ENCODE measurements at regions not wholly inside any gene's neighbourhood (a gene's known extent, or its start where the extent isn't known, plus 50 kb on each side); places are given as distances from the start of the nearest gene placed in this dataset.

- no peak for DNase-seq
Measured at GRCh38 chr11:134483291-134483690, 71.2 kb upstream of the B3GAT1 start.

- DNase-seq, result no peak
Measured at GRCh38 chr11:134482865-134483264, 70.8 kb upstream of the B3GAT1 start.

GRCh38 chr11:134481933-134482527 is 70.0 kb upstream of the B3GAT1 start:
- DNase-seq, result no peak

GRCh38 chr11:134481135-134481534 is 69.1 kb upstream of the B3GAT1 start:
- DNase-seq, result no peak

- DNase-seq, result no peak
Measured at GRCh38 chr11:134480136-134480712, 68.2 kb upstream of the B3GAT1 start.

GRCh38 chr11:134479206-134480135 is 67.4 kb upstream of the B3GAT1 start:
- DNase-seq, result no peak

- no peak for DNase-seq
Measured at GRCh38 chr11:134478611-134479010, 66.6 kb upstream of the B3GAT1 start.

- no peak for DNase-seq
Measured at GRCh38 chr11:134478176-134478575, 66.1 kb upstream of the B3GAT1 start.

- DNase-seq, result no peak
Measured at GRCh38 chr11:134477486-134477885, 65.4 kb upstream of the B3GAT1 start.

- no peak for DNase-seq
Measured at GRCh38 chr11:134476435-134477021, 64.5 kb upstream of the B3GAT1 start.

GRCh38 chr11:134475951-134476350 is 63.9 kb upstream of the B3GAT1 start:
- no peak for DNase-seq

GRCh38 chr11:134474942-134475341 is 62.9 kb upstream of the B3GAT1 start:
- DNase-seq, result no peak

GRCh38 chr11:134474070-134474860 is 62.2 kb upstream of the B3GAT1 start:
- no peak for DNase-seq

- no peak for DNase-seq
Measured at GRCh38 chr11:134471716-134472455, 59.8 kb upstream of the B3GAT1 start.

GRCh38 chr11:134471087-134471715 is 59.2 kb upstream of the B3GAT1 start:
- DNase-seq, result no peak

- DNase-seq, result no peak
Measured at GRCh38 chr11:134470238-134470637, 58.2 kb upstream of the B3GAT1 start.

- DNase-seq, result no peak
Measured at GRCh38 chr11:134469627-134470026, 57.6 kb upstream of the B3GAT1 start.

GRCh38 chr11:134468796-134469195 is 56.8 kb upstream of the B3GAT1 start:
- DNase-seq, result no peak

- no peak for DNase-seq
Measured at GRCh38 chr11:134468081-134468668, 56.1 kb upstream of the B3GAT1 start.

GRCh38 chr11:134466610-134467567 is 54.8 kb upstream of the B3GAT1 start:
- DNase-seq, result no peak

Measured in CD4-positive, alpha-beta T cell treated with Interleukin-17A for 4 hours (primary cell).